GM12873 (cell line): ENCODE measurements at regions not wholly inside any gene's neighbourhood (a gene's known extent, or its start where the extent isn't known, plus 50 kb on each side); places are given as distances from the start of the nearest gene placed in this dataset.

ENCODE experiments used
- CTCF ChIP-seq: IDR thresholded peaks from 2 replicates; pipeline ENCODE4 v1.5.1; 2012; ENCODE audit warnings: low read depth, mild to moderate bottlenecking, moderate library complexity, low read length, control low read depth; ENCODE audit not compliant: insufficient read depth; ENCODE audit errors: missing control alignments

- peak; percentile 53 for TF ChIP-seq CTCF
These were observed 95.7 kb upstream of the VANGL1 start for GRCh38 chr1:115545791-115546733.

GRCh38 chr1:115545096-115545720, 96.6 kb upstream of the VANGL1 start:
- TF ChIP-seq CTCF: no peak

DNA sequence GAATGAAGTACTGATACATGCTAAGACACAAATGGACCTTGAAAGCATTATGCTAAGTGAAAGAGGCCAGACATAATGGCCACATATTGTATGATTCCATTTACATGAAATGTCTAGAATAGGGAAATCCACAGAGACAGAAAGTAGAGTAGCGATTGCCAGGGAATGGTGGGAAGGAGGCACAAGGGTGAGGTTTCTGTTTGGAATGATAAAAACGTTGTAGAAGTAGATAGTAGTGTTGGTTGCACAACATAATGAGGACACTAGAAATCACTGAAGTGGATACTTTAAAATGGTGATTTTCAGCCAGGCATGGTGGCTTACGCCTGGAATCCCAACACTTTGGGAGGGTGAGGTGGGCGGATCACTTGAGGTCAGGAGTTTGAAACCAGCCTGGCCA, 97.6 kb upstream of the VANGL1 start:
- no peak for TF ChIP-seq CTCF

DNA sequence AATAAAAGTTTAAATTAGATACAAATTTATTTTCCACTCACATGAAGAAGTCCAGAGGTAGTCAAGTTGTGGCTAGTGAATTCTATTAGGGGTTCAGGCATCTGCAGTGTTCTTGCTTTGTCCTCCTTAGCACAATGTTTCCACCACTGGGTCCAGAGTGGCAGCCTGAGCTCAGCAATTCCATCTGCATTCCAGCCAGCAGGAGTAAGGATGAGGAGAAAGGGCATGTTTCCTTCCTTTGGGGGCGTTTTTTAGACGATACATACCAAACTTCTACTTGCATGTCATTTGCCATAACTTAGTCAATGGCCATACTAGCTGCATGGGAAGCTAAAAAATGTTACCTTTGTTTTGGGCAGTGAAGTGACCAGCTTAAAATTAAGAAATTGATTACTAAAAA, 98.5 kb upstream of the VANGL1 start:
- no peak for TF ChIP-seq CTCF

DNA sequence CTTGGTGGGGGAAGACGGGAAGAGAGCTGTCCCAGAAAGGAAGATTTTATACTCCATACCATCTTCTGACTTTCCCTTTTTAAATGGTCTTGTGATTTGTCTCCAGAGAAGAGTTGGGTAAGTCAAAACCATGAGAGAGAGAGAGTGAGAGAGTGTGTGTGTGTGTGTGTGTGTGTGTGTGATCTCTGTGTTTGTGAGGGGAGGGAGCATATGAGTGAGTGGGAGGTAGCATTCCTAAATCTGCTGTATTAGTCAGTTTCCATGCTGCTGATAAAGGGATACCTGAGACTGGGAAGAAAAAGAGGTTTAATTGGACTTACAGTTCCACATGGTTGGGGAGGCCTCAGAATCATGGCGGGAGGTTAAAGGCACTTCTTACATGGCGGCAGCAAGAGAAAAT, 102.0 kb upstream of the VANGL1 start:
- no peak for TF ChIP-seq CTCF

DNA sequence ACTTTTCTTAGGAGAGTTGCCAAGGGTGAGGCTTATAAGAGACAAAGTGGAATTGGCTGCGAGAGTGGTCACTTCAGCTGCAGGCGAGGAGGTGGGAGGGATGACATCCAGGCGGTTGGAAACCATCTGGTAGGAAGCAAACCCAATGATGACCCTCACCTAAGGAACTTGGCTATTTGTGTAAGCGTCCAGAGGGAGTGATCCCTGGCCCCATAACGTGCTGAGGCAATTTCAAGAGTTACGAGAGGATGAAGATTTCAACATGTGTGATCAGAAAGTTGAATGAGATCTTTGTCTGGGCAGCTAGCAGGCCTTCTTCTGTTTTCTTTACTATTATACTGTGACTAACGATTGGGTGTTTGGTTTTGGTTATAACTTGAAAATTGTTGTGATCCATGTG, 102.7 kb upstream of the VANGL1 start:
- TF ChIP-seq CTCF: no peak

- TF ChIP-seq CTCF: no peak
These were observed 103.2 kb upstream of the VANGL1 start for GRCh38 chr1:115538579-115538978.
